ENCODE measurements at regions not wholly inside any gene's neighbourhood (a gene's known extent, or its start where the extent isn't known, plus 50 kb on each side); places are given as distances from the start of the nearest gene placed in this dataset.

DNA sequence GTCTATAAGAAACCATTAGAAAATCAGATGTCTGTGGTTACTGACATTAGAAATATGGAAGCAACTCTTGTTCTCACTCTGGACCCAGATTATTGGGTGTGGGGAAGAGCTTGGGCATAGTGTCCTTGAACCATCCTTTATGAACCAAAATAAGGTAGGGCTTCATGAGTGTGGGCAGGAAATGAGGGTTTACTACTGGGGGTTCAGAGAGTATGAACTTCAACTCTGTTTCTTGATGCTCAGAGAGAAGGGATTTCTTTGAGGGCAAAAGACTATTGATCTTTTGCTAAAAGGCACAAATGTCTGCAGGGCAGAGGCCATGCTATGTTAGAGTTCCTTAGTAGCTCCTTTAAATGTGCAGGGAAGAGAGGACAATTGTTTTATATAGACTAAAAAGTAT is 183.3 kb upstream of the ATP2B1 start:
- CTCF ChIA-PET: interaction anchor here (0.6 kb wide), 1 partner anchor 1929 kb away, joined by 3 read pairs; no protein-coding TSS in a partner anchor
- no peak for DNase-seq
- Mint-ChIP-seq H3K4me1 (ENCODE audit: low read depth, unreplicated experiment) (peaks cover 55% of the 10 kb centered on the region), H3K4me3 (ENCODE audit: low read depth, unreplicated experiment) (no peak overlapping the region), H3K27ac (ENCODE audit: unreplicated experiment) (peak overlapping the region; percentile 88), H3K9me3 (ENCODE audit: low read depth, unreplicated experiment) (peaks cover 5% of the 10 kb centered on the region), H3K36me3 (ENCODE audit: insufficient read depth, unreplicated experiment) (peaks cover 6% of the 10 kb centered on the region), H3K27me3 (ENCODE audit: unreplicated experiment) (no peaks in the 10 kb centered on the region)
- TF ChIP-seq, protein P1, sequence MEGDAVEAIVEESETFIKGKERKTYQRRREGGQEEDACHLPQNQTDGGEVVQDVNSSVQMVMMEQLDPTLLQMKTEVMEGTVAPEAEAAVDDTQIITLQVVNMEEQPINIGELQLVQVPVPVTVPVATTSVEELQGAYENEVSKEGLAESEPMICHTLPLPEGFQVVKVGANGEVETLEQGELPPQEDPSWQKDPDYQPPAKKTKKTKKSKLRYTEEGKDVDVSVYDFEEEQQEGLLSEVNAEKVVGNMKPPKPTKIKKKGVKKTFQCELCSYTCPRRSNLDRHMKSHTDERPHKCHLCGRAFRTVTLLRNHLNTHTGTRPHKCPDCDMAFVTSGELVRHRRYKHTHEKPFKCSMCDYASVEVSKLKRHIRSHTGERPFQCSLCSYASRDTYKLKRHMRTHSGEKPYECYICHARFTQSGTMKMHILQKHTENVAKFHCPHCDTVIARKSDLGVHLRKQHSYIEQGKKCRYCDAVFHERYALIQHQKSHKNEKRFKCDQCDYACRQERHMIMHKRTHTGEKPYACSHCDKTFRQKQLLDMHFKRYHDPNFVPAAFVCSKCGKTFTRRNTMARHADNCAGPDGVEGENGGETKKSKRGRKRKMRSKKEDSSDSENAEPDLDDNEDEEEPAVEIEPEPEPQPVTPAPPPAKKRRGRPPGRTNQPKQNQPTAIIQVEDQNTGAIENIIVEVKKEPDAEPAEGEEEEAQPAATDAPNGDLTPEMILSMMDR (IDR thresholded peaks at IDR 0.05; ENCODE audit: unreplicated experiment): no peak
- no TSS peak for BruUV-seq (replicated peaks)
- intact Hi-C loops (cut with micrococcal nuclease; ENCODE audit: unreplicated experiment): loop anchor here (5.0 kb wide), 2 partner anchors 70 to 185 kb away; partner anchors contain the start of gene ATP2B1

DNA sequence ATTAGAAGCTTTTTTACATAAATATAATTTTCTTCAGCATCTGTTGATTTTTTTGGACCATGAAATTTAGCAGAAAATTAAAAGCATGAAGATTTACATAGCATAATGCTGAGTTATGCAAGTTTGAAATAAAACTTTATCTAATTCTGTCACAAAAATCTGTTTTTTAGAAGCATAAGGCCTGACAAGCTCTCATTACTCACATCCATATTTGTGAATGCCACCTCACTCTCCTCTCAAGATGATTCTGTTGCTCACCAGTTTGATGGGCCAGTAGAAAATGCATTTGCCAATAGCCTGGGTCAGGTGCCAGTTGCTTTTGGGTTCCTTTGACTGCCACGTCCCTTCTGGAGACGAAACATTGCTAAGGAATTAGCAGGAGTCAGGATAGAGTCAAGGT is 181.5 kb upstream of the ATP2B1 start:
- no peak for DNase-seq
- peak overlapping the region; percentile 78 for H3K27ac Mint-ChIP-seq (ENCODE audit: unreplicated experiment)
- TF ChIP-seq, protein P1 (IDR thresholded peaks at IDR 0.05; ENCODE audit: unreplicated experiment): no peak
- H3K36me3 Mint-ChIP-seq (ENCODE audit: insufficient read depth, unreplicated experiment): peaks cover 6% of the 10 kb centered on the region
- peaks cover 5% of the 10 kb centered on the region for H3K9me3 Mint-ChIP-seq (ENCODE audit: low read depth, unreplicated experiment)
- intact Hi-C loops (cut with micrococcal nuclease; ENCODE audit: unreplicated experiment): loop anchor here (5.0 kb wide), 2 partner anchors 72 to 183 kb away; partner anchors contain the start of gene ATP2B1
- no peaks in the 10 kb centered on the region for H3K27me3 Mint-ChIP-seq (ENCODE audit: unreplicated experiment)
- no TSS peak for BruUV-seq (replicated peaks)
- CTCF ChIA-PET: interaction anchor here (0.7 kb wide), 1 partner anchor 31 kb away, joined by 3 read pairs; no protein-coding TSS in a partner anchor
- H3K4me1 Mint-ChIP-seq (ENCODE audit: low read depth, unreplicated experiment): peaks cover 46% of the 10 kb centered on the region
- no peak overlapping the region for H3K4me3 Mint-ChIP-seq (ENCODE audit: low read depth, unreplicated experiment)

DNA sequence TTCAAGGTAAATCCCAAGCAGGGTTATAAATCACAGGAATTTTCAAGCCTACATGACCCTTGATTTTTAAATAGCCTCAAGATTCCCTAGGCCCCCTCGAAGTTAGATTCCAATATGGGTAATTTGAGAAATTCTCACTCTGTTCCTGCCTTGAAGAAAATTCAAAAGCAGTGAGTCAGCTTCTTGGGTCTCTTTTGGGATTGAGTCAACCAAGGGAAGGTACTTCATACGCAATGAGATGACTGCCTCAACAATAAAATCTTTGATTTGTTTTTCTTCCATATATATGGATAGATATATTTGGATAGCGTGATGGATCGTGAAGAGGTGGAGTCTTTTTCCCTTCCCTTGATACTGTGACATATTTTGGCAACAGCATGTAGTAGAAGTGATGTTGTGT is 180.4 kb upstream of the ATP2B1 start:
- Mint-ChIP-seq H3K9me3 (ENCODE audit: low read depth, unreplicated experiment) (peaks cover 5% of the 10 kb centered on the region), H3K27me3 (ENCODE audit: unreplicated experiment) (no peaks in the 10 kb centered on the region), H3K4me1 (ENCODE audit: low read depth, unreplicated experiment) (peaks cover 36% of the 10 kb centered on the region), H3K4me3 (ENCODE audit: low read depth, unreplicated experiment) (no peak overlapping the region), H3K36me3 (ENCODE audit: insufficient read depth, unreplicated experiment) (peaks cover 2% of the 10 kb centered on the region), H3K27ac (ENCODE audit: unreplicated experiment) (no peak overlapping the region)
- intact Hi-C loops (cut with micrococcal nuclease; ENCODE audit: unreplicated experiment): no loop called here
- TF ChIP-seq, protein P1 (IDR thresholded peaks at IDR 0.05; ENCODE audit: unreplicated experiment): no peak
- DNase-seq: no peak
- BruUV-seq (replicated peaks): no TSS peak
- CTCF ChIA-PET: no interaction called here

- no peaks in the 10 kb centered on the region for H3K27me3 Mint-ChIP-seq (ENCODE audit: unreplicated experiment)
- TF ChIP-seq, protein P1 (IDR thresholded peaks at IDR 0.05; ENCODE audit: unreplicated experiment): no peak
- intact Hi-C loops (cut with micrococcal nuclease; ENCODE audit: unreplicated experiment): no loop called here
- H3K9me3 Mint-ChIP-seq (ENCODE audit: low read depth, unreplicated experiment): no peaks in the 10 kb centered on the region
- peaks cover 9% of the 10 kb centered on the region for H3K4me1 Mint-ChIP-seq (ENCODE audit: low read depth, unreplicated experiment)
- BruUV-seq (replicated peaks): no TSS peak
- no peaks in the 10 kb centered on the region for H3K36me3 Mint-ChIP-seq (ENCODE audit: insufficient read depth, unreplicated experiment)
- no peak for DNase-seq
- H3K4me3 Mint-ChIP-seq (ENCODE audit: low read depth, unreplicated experiment): no peak overlapping the region
- CTCF ChIA-PET: no interaction called here
- H3K27ac Mint-ChIP-seq (ENCODE audit: unreplicated experiment): no peak overlapping the region
Observed at GRCh38 chr12:89884952-89885351, 176.3 kb upstream of the ATP2B1 start.
